Endothelial cell of umbilical vein (primary cell): ENCODE measurements at regions not wholly inside any gene's neighbourhood (a gene's known extent, or its start where the extent isn't known, plus 50 kb on each side); places are given as distances from the start of the nearest gene placed in this dataset.

Source experiments
- CTCF ChIP-seq, 2 donors: IDR thresholded peaks; 1 replicate in 1 of 2; 2 replicates in 1 of 2; pipeline ENCODE4 v1.5.1; 2011; ENCODE audit warnings: low read length in 2 of 2, mild to moderate bottlenecking in 2 of 2, moderate library complexity in 2 of 2, control low read depth in 1 of 2, inconsistent platforms in 1 of 2, low read depth in 1 of 2; ENCODE audit not compliant: insufficient read depth in 1 of 2; ENCODE audit errors: extremely low read depth in 1 of 2
- EZH2 ChIP-seq: IDR thresholded peaks from 2 replicates; pipeline ENCODE4 v1.6.1; 2012; ENCODE audit warnings: borderline replicate concordance, low read depth, mild to moderate bottlenecking, moderate library complexity, low read length, inconsistent platforms; ENCODE audit not compliant: severe bottlenecking
- MAX ChIP-seq: IDR thresholded peaks from 2 replicates; pipeline ENCODE4 v1.6.1; 2011; ENCODE audit not compliant: insufficient read depth, insufficient read length
- POLR2A ChIP-seq: IDR thresholded peaks from 2 replicates; pipeline ENCODE4 v1.6.1; 2012; ENCODE audit warnings: low read depth, mild to moderate bottlenecking, control low read depth, low read length

- TF ChIP-seq MAX (no peak), CTCF (IDR thresholded peaks at IDR 0.05; ENCODE audit: extremely low read depth in 1 of 2, insufficient read depth in 1 of 2, low read depth in 1 of 2, low read length in 2 of 2) (no peak), POLR2A (no peak), EZH2 (no peak)
Observed at GRCh38 chr10:90674928-90675327, 182.9 kb downstream of the HTR7 start.
